ENCODE measurements at regions not wholly inside any gene's neighbourhood (a gene's known extent, or its start where the extent isn't known, plus 50 kb on each side); places are given as distances from the start of the nearest gene placed in this dataset.
"Not testable (repeated sequence)": the region's sequence is repeated elsewhere in the genome, so short reads cannot be mapped to it uniquely, and the experiment has no call there.

GRCh38 chr5:58181578-58182286 lies 278.2 kb downstream of the PLK2 start:
- Histone ChIP-seq H3K4me3 (no peak overlapping the region), H3K27ac (no peak overlapping the region), H3K4me1 (peaks cover 11% of the 10 kb centered on the region), H3K36me3 (replicated peaks in 1 of 2; ENCODE audit: insufficient read depth in 1 of 2, low read depth in 2 of 2) (no peaks in the 10 kb centered on the region), H3K9me3 (no peaks in the 10 kb centered on the region), H3K27me3 (no peaks in the 10 kb centered on the region)
- intact Hi-C loops (cut with DNase I), result no loop called here
- no peak for DNase-seq
- WGBS, 2 donors, result 48 to 56% methylated on average over 6 of the region's 6 CpGs
- no peak for ATAC-seq
- TF ChIP-seq CTCF (IDR thresholded peaks at IDR 0.05), result no peak
- no peak for TF ChIP-seq POLR2A (IDR thresholded peaks at IDR 0.05)

- no peak for ATAC-seq
- TF ChIP-seq POLR2A (IDR thresholded peaks at IDR 0.05) (no peak), CTCF (IDR thresholded peaks at IDR 0.05) (no peak)
- DNase-seq, result no peak
- H3K27ac ChIP-seq, result no peak overlapping the region
- H3K4me3 ChIP-seq, result no peak overlapping the region
- WGBS, 2 donors, result 90 to 98% methylated on average over 1 of the region's 1 CpG
- H3K9me3 ChIP-seq, result no peaks in the 10 kb centered on the region
- no peaks in the 10 kb centered on the region for H3K4me1 ChIP-seq
- no peaks in the 10 kb centered on the region for H3K27me3 ChIP-seq
- intact Hi-C loops (cut with DNase I), result no loop called here
- no peaks in the 10 kb centered on the region for H3K36me3 ChIP-seq (replicated peaks in 1 of 2; ENCODE audit: insufficient read depth in 1 of 2, low read depth in 2 of 2)
Observed at GRCh38 chr5:58172946-58173345, 286.9 kb downstream of the PLK2 start.

- intact Hi-C loops (cut with DNase I), result no loop called here
- DNase-seq (no peak), ATAC-seq (no peak)
- 64 to 72% methylated on average over 3 of the region's 3 CpGs for WGBS, 2 donors
- H3K27me3 ChIP-seq, result no peaks in the 10 kb centered on the region
- H3K9me3 ChIP-seq, result no peaks in the 10 kb centered on the region
- H3K36me3 ChIP-seq (replicated peaks in 1 of 2; ENCODE audit: insufficient read depth in 1 of 2, low read depth in 2 of 2), result no peaks in the 10 kb centered on the region
- H3K4me3 ChIP-seq, result no peak overlapping the region
- H3K27ac ChIP-seq, result no peak overlapping the region
- H3K4me1 ChIP-seq, result no peaks in the 10 kb centered on the region
- no peak for TF ChIP-seq POLR2A (IDR thresholded peaks at IDR 0.05)
- TF ChIP-seq CTCF (IDR thresholded peaks at IDR 0.05), result no peak
Observed at GRCh38 chr5:58165152-58165551, 294.7 kb downstream of the PLK2 start.

- ATAC-seq; H3K4me3 ChIP-seq; H3K27ac ChIP-seq; intact Hi-C loops (cut with DNase I); H3K27me3 ChIP-seq; H3K4me1 ChIP-seq; H3K9me3 ChIP-seq; DNase-seq; H3K36me3 ChIP-seq (replicated peaks in 1 of 2; ENCODE audit: insufficient read depth in 1 of 2, low read depth in 2 of 2): not testable (repeated sequence)
- 77 to 82% methylated on average over 4 to 6 of the region's 6 CpGs for WGBS, 2 donors
Observed at GRCh38 chr5:58161889-58162288, 298.0 kb downstream of the PLK2 start.

GRCh38 chr5:58156973-58157701 lies 302.7 kb downstream of the PLK2 start:
- ATAC-seq (no peak), DNase-seq (peak; percentile 19 to 60 (median 31))
- 19 to 30% methylated on average over 8 of the region's 8 CpGs for WGBS, 2 donors
- H3K4me3 ChIP-seq, result no peak overlapping the region
- TF ChIP-seq CTCF (IDR thresholded peaks at IDR 0.05) (no peak), POLR2A (IDR thresholded peaks at IDR 0.05) (no peak)
- H3K27ac ChIP-seq, result no peak overlapping the region
- no peaks in the 10 kb centered on the region for H3K27me3 ChIP-seq
- no peaks in the 10 kb centered on the region for H3K36me3 ChIP-seq (replicated peaks in 1 of 2; ENCODE audit: insufficient read depth in 1 of 2, low read depth in 2 of 2)
- H3K4me1 ChIP-seq, result peaks cover 5% of the 10 kb centered on the region
- no peaks in the 10 kb centered on the region for H3K9me3 ChIP-seq
- intact Hi-C loops (cut with DNase I), result no loop called here
